Activated CD8-positive, alpha-beta memory T cell treated with anti-CD3 and anti-CD28 coated beads, Interleukin-2, amount 50 U/mL, for 1 hour (primary cell): ENCODE measurements at regions not wholly inside any gene's neighbourhood (a gene's known extent, or its start where the extent isn't known, plus 50 kb on each side); places are given as distances from the start of the nearest gene placed in this dataset.
"Not testable (repeated sequence)": the region's sequence is repeated elsewhere in the genome, so short reads cannot be mapped to it uniquely, and the experiment has no call there.

Experiments
- DNase-seq: peaks from one replicate; pipeline ENCODE4 v3.0.0-alpha.2; 2020; ENCODE audit errors: extremely low read depth

DNA sequence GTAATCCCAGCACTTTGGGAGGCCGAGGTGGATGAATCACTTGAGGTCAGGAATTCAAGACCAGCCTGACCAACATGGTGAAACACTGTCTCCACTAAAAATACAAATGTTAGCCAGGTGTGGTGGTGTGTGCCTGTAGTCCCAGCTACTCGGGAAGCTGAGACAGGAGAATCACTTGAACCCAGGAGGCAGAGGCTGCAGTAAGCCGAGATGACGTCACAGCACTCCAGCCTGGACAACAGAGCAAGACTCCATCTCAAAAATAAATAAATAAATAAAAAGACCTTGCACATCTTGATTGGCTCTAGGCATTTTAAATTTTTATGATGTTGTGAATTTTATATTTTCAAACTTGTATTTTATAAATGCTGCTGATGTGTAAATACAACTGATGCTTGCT is 141.7 kb downstream of the ARRDC3 start:
- DNase-seq: not testable (repeated sequence)

DNA sequence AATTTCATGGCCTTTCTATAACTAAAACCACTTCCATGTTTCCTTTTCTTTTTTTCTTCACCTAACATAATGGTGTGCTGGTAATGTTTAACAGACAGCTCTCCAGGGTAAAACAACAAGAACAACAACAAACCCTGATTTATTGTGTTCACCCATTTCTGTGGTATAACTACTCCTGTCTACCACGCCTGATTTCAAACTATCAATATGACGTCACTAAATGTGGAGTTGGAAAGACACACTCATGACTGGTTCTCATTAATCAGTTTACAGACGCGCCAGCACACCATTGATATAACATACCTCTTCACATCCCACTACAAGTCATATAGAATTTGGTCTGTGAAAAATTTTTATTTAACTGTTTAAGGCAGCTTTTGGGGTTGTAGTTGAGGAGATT is 142.9 kb downstream of the ARRDC3 start:
- no peak for DNase-seq

DNA sequence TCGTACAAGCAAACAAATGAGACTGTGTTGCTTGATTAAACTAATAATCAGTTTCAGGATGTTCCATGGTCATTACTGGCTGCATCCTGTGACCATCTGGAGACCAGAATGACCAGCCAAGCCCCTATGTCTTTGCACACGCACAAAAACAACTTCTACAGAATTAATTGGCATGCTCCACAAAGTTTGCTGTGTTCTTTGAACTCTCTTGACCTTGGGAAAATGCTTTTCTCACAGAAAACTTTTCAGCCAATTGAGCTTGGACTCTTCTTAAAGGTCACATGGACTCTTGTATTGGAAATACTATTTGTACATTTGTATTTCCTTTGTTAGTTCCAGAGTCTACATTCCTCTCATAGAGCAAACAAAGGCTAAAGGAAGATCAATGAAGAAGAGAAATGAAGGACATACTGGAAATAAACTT is 147.8 kb downstream of the ARRDC3 start:
- DNase-seq: no peak

DNA sequence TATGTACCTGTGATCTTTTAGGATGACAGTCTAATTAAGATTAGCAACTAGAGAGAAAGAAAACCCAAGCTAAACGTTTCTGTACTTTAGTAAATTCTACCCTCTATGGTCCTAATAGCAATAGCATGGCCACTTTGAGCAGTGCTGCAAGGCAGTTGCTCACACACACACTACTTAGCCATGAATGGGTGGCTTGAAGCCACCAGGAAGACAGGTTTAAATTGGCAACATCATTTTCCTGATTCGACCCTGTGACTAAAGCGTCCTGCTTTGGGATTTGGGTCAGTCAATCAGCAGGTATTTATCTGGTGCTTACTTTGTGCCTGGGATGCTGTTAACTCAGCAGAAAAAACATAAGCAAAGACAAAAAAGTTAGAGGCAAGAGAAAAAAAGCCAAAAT is 150.6 kb downstream of the ARRDC3 start:
- no peak for DNase-seq

- no peak for DNase-seq
Measured at GRCh38 chr5:91229031-91229727, 153.9 kb downstream of the ARRDC3 start.

DNA sequence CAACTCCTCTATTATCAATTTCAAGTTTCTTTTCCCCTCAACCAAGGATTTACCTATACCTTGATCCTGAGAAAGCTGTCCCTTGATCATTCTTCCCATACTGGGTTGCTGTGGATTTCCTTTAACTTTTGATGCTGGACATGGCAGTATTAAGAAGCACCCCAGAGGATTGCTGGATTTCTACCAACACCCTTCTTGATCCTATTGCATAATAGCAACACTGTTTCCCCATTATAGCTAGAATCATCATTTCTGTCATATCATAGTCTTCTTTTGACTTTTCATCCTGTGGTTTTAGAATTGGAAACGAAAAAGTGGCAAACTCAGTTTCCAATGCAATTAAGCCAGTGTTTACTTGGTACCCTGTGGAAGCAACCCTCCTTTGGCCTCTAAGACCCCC is 154.9 kb downstream of the ARRDC3 start:
- DNase-seq: no peak

GRCh38 chr5:91225848-91226686 is 157.1 kb downstream of the ARRDC3 start:
- peak; percentile 5 for DNase-seq

DNA sequence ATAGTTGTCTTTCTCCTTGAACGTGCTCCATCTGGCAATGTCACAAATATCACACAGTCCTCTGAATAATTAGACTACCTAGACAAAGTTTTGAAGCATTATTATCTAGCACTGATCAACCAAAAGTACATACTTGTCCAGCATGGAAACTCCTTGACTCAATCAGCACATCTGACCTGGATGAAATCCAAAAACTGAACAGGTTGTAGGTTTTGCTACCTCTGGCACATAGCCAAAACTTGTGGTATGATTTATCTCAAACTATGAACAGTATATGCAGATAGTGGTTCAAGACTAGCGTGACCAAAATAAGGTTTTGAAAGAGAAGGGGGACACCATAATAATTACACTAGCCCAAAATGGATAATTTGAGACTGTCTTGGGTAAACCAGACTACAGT is 158.1 kb downstream of the ARRDC3 start:
- DNase-seq: no peak

GRCh38 chr5:91224456-91224855 is 158.7 kb downstream of the ARRDC3 start:
- no peak for DNase-seq

DNA sequence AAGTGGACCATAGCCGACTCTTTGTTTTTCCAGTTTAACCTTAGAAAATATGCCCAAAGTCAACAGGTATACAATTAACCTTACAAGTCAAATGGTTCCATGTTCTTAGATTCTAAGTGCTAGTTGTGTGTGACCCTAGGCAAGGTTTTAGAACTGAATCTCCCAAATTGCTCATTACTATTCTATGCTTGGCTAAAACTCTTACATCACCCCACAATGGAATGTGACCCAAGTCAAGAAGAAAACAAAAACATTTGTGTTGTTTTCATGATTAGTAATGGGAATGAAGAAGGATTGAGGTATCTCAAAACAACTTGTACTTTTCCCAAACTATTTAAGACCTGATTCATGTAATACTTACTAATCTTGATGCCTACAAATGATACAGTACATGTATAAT is 159.2 kb downstream of the ARRDC3 start:
- no peak for DNase-seq

DNA sequence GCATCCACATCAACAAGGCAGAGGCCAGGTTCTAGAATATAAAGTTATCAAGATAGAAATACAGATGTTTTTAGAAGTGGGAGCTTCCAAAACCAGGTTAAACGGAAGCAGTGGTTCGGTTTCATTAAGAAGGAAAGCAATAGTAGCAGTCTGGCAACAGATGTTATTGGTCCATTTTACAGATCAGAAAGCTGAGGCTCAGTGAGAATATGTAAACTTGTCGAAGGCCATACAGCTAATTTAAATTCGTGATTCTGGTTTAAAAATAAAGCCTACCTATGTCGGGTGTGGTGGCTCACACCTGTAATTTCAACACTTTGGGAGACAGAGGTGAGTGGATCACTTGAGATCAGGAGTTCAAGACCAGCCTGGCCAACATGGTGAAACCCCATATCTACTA is 160.6 kb downstream of the ARRDC3 start:
- no peak for DNase-seq

DNA sequence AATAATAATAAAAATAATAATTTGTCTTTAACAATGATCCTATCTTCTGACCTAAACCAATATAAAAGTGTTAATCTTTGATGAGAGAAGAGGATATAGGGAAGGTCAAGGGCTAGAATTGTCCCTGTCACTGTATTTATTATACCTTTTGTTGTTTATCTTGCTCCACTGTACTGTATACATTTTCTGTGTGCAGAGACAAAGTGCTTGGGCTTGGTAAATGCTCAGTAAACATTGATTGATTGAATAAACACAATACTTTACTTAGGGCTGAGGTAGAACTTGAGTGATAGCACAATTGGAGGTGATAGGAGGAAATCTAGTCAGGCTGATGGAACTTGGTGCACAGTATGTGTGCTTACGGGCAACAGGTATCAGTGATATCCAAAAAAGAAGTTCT is 161.2 kb downstream of the ARRDC3 start:
- DNase-seq: no peak

GRCh38 chr5:91219803-91220371 is 163.2 kb downstream of the ARRDC3 start:
- DNase-seq: no peak

GRCh38 chr5:91219091-91219802 is 163.9 kb downstream of the ARRDC3 start:
- DNase-seq: no peak

DNA sequence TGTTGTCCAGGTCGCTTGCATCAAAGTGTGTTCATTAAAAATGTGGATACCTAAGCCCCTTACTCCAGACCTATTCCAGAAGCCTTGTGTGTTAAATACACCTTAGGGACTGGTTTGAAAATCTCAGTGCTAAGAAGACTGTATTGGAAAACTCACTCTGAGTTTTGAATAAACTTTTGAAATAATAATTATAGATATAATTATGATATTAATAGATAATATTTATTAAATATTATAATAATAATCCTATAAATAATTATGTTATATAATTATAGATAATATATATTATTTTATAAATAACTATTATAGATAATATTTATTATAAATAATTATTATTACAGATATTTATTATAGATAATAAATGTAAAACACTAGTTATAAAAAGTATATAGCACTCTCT is 165.3 kb downstream of the ARRDC3 start:
- no peak for DNase-seq

GRCh38 chr5:91214571-91214970 is 168.5 kb downstream of the ARRDC3 start:
- no peak for DNase-seq
